Thoracic aorta (tissue), 2 donors: ENCODE measurements at regions not wholly inside any gene's neighbourhood (a gene's known extent, or its start where the extent isn't known, plus 50 kb on each side); places are given as distances from the start of the nearest gene placed in this dataset.
A peak's percentile ranks its signal among the peaks of the same experiment; 100 is the strongest.

Source experiments
- ATAC-seq: fragments of 150-250 bp; one replicate; pipeline ENCODE4 v1.8.0; 2017; ENCODE audit warnings: low read depth; ENCODE audit not compliant: insufficient number of reproducible peaks, low FRiP score
- DNase-seq: peaks from one replicate; pipeline ENCODE4 v3.0.0-alpha.2; 2020; ENCODE audit warnings: low spot score
- H3K27ac ChIP-seq, 2 donors: fragments of 200-600 bp; sonication (generic); 1 replicate in 1 of 2; 2 replicates in 1 of 2; pipeline ENCODE4 v1.5.1; 2016; ENCODE audit warnings: mild to moderate bottlenecking in 2 of 2, moderate library complexity in 2 of 2
- H3K27me3 ChIP-seq: fragments of 200-600 bp; sonication (generic); replicated peaks from 2 replicates; pipeline ENCODE4 v1.6.0; 2016; ENCODE audit warnings: mild to moderate bottlenecking; ENCODE audit not compliant: insufficient read depth
- H3K36me3 ChIP-seq: fragments of 200-600 bp; sonication (generic); one replicate; pipeline ENCODE4 v1.5.1; 2016
- H3K4me1 ChIP-seq, 2 donors: fragments of 200-600 bp; sonication (generic); 1 replicate in 1 of 2; 2 replicates in 1 of 2; pipeline versions ENCODE4 v1.5.1 to v1.6.0; 2016; ENCODE audit warnings: low read depth in 2 of 2, mild to moderate bottlenecking in 1 of 2; ENCODE audit not compliant: control insufficient read depth in 1 of 2
- H3K4me3 ChIP-seq: fragments of 200-600 bp; sonication (generic); 2 replicates; pipeline ENCODE4 v1.5.1; 2016; ENCODE audit warnings: mild to moderate bottlenecking
- H3K9me3 ChIP-seq: fragments of 200-600 bp; sonication (generic); 2 replicates; pipeline ENCODE4 v1.5.1; 2016
- CTCF ChIP-seq: fragments of 200-600 bp; sonication (generic); IDR thresholded peaks from one replicate; pipeline ENCODE4 v1.5.1; 2019; ENCODE audit warnings: antibody characterized with exemption

GRCh38 chr17:77617516-77617915 is 341.0 kb upstream of the TNRC6C start:
- H3K4me1 ChIP-seq: peaks cover 11 to 16% of the 10 kb centered on the region in 2 donors
- no peak for TF ChIP-seq CTCF
- no peaks in the 10 kb centered on the region for H3K36me3 ChIP-seq
- no peak for DNase-seq
- H3K4me3 ChIP-seq: no peak overlapping the region
- no peaks in the 10 kb centered on the region for H3K9me3 ChIP-seq
- ATAC-seq: no peak
- no peak overlapping the region for H3K27ac ChIP-seq
- H3K27me3 ChIP-seq: no peaks in the 10 kb centered on the region

GRCh38 chr17:77618173-77618572 is 340.3 kb upstream of the TNRC6C start:
- H3K27me3 ChIP-seq: no peaks in the 10 kb centered on the region
- ATAC-seq (no peak), DNase-seq (no peak)
- H3K36me3 ChIP-seq: no peaks in the 10 kb centered on the region
- no peak overlapping the region for H3K27ac ChIP-seq
- H3K9me3 ChIP-seq: no peaks in the 10 kb centered on the region
- no peak for TF ChIP-seq CTCF
- peaks cover 11 to 16% of the 10 kb centered on the region in 2 donors for H3K4me1 ChIP-seq
- H3K4me3 ChIP-seq: no peak overlapping the region

- no peak for DNase-seq
- H3K9me3 ChIP-seq: no peaks in the 10 kb centered on the region
- TF ChIP-seq CTCF: no peak
- no peak for ATAC-seq
- no peak overlapping the region for H3K4me3 ChIP-seq
- H3K4me1 ChIP-seq: peaks cover 11 to 16% of the 10 kb centered on the region in 2 donors
- no peaks in the 10 kb centered on the region for H3K27me3 ChIP-seq
- no peak overlapping the region for H3K27ac ChIP-seq
- no peaks in the 10 kb centered on the region for H3K36me3 ChIP-seq
Measured at GRCh38 chr17:77618731-77619130, 339.8 kb upstream of the TNRC6C start.

GRCh38 chr17:77619326-77619725 is 339.2 kb upstream of the TNRC6C start:
- DNase-seq (no peak), ATAC-seq (no peak)
- Histone ChIP-seq H3K4me3 (no peak overlapping the region), H3K27ac (peak overlapping the region in 1 of 2 donors; percentile 35), H3K27me3 (no peaks in the 10 kb centered on the region), H3K9me3 (no peaks in the 10 kb centered on the region), H3K4me1 (peaks cover 11 to 16% of the 10 kb centered on the region in 2 donors), H3K36me3 (no peaks in the 10 kb centered on the region)
- TF ChIP-seq CTCF: no peak

- DNase-seq: no peak
- H3K27ac ChIP-seq: peak overlapping the region in 1 of 2 donors; percentile 35
- H3K9me3 ChIP-seq: no peaks in the 10 kb centered on the region
Measured at GRCh38 chr17:77619851-77620250, 338.7 kb upstream of the TNRC6C start.

More at GRCh38 chr17:77619851-77620250, 338.7 kb upstream of the TNRC6C start:
- no peak for TF ChIP-seq CTCF
- no peaks in the 10 kb centered on the region for H3K27me3 ChIP-seq
- no peak for ATAC-seq
- H3K36me3 ChIP-seq: no peaks in the 10 kb centered on the region
- peaks cover 11 to 16% of the 10 kb centered on the region in 2 donors for H3K4me1 ChIP-seq
- no peak overlapping the region for H3K4me3 ChIP-seq
